ENCODE measurements at regions not wholly inside any gene's neighbourhood (a gene's known extent, or its start where the extent isn't known, plus 50 kb on each side); places are given as distances from the start of the nearest gene placed in this dataset.

DNA sequence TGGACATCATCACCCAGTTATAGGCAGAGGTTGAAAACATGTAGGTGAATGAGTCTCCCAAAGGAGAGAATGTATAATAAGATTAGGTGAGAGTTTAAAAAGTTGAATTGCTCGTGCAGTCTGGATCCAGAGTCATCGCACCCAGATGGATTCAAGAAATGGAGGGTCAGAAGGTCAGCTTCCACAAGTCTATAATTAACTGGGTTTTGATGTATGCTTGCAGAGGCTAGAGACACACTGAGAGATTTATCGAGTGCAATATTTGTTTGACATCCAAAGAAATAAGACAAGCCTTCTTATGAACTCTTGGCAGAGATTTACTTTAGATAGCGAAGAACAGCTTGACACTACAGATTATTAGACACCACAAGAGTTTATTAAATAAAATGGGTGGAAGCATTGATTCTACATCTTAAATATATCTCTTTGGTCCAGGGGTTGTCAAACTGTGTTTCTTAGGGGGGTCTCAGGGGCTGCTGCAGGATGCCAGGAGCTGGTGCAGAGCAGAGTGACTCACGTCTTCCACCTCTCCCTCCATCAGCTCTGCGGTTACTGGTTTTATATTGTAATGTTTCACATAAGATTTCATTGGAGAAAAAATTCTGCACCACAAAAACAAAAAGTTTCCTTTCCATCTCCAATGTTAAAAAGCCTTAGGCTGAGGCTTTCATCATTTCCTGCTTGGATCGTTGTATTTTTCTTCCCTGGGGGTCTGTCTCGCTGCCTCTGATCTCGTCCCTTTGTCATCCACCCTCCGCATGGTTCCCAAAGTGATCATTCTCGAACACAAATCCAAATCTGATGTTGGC is 176.2 kb upstream of the AHI1 start:
- WGBS, 2 donors, result 87 to 88% methylated on average over 11 of the region's 11 CpGs
- TF ChIP-seq CTCF (IDR thresholded peaks at IDR 0.05) (no peak), POLR2A (IDR thresholded peaks at IDR 0.05) (no peak)
- intact Hi-C loops (cut with DNase I; ENCODE audit: low total_unique reads), result no loop called here

DNA sequence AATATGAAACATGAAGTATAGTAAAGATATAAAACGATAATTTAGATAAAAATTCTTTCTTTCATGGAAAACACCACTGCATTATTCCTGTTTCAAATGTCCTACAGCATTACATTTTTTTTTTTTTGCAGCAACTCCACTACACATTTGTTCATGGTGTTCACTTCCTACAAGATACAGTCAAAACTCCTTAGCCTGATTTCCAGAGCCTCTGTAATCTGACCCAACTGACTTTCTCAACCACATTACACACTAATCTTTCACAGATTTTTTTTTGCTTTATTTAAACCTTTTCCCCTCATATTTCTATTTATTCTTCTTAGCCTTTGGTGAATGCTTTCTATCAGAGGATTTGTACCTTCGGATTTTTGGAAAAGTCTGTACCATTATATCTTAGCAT is 176.5 kb upstream of the PDE7B start:
- TF ChIP-seq CTCF (IDR thresholded peaks at IDR 0.05), result no peak
- no peak for TF ChIP-seq POLR2A (IDR thresholded peaks at IDR 0.05)
- H3K36me3 ChIP-seq (ENCODE audit: low read depth, missing control alignments), result no peaks in the 10 kb centered on the region
- 73 to 76% methylated on average over 2 of the region's 2 CpGs for WGBS, 2 donors
- H3K27me3 ChIP-seq, result no peaks in the 10 kb centered on the region
- intact Hi-C loops (cut with DNase I; ENCODE audit: low total_unique reads), result no loop called here
- H3K9me3 ChIP-seq, result no peaks in the 10 kb centered on the region
- DNase-seq, result no peak
- no peak overlapping the region for H3K27ac ChIP-seq
- no peaks in the 10 kb centered on the region for H3K4me1 ChIP-seq
- no peak overlapping the region for H3K4me3 ChIP-seq

More for the DNA sequence above, 176.2 kb upstream of the AHI1 start:
- Histone ChIP-seq H3K4me3 (no peak overlapping the region), H3K36me3 (ENCODE audit: low read depth, missing control alignments) (no peaks in the 10 kb centered on the region), H3K9me3 (no peaks in the 10 kb centered on the region), H3K27ac (no peak overlapping the region), H3K4me1 (no peaks in the 10 kb centered on the region), H3K27me3 (no peaks in the 10 kb centered on the region)
- DNase-seq, result no peak

GRCh38 chr6:135675862-135676261 is 175.6 kb upstream of the PDE7B start:
- Histone ChIP-seq H3K9me3 (no peaks in the 10 kb centered on the region), H3K4me3 (no peak overlapping the region), H3K27ac (no peak overlapping the region), H3K27me3 (no peaks in the 10 kb centered on the region), H3K36me3 (ENCODE audit: low read depth, missing control alignments) (no peaks in the 10 kb centered on the region), H3K4me1 (no peaks in the 10 kb centered on the region)
- DNase-seq, result no peak
- WGBS, 2 donors, result 42 to 70% methylated on average over 1 of the region's 1 CpG
- intact Hi-C loops (cut with DNase I; ENCODE audit: low total_unique reads), result no loop called here
- TF ChIP-seq CTCF (IDR thresholded peaks at IDR 0.05) (no peak), POLR2A (IDR thresholded peaks at IDR 0.05) (no peak)

DNA sequence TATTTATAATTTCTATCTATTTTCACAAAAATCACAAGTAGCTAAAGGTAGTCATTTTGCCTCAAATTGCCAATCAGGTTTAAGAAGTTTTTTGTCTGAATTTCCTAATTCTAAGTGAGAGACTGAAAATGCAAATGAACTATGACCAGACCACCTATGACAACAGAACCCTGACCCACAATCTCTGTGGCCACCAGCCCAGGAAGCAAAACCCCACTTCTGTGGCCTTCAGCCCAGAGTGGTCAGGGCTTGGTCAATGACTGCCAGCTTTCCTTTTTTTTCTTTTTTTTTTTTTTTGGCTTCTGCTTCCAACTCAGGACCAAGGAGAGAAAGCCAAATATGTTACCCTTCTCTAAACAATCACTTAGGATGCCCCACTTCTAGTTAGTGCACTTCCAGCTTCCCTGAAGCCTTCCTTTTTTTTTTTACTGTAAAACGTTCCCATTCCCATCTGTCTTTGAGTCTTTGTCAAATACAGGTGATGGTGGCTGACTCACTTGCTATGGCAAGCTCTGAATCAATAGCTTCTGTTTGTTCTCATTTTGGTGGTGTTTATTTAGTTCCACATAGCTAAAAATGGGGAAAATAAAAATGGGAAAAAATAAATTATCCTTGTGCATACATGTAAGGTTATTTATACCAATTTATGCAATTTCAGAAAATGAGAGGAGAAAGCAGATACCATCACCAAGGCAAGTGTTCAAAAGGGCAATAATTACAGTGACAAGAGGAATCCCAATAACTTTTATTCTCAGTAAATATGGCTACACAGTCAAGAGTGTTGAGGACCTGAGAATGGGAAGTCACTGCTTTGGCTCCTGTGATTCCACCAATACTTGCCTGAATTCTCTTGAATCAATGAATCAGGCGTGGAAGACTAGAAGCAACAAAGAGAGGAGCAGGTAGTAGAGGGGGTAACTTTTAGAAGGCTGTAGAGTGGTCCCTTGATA is 170.3 kb upstream of the PDE7B start:
- Histone ChIP-seq H3K27ac (no peak overlapping the region), H3K9me3 (no peaks in the 10 kb centered on the region), H3K4me1 (no peaks in the 10 kb centered on the region), H3K4me3 (no peak overlapping the region), H3K36me3 (ENCODE audit: low read depth, missing control alignments) (no peaks in the 10 kb centered on the region), H3K27me3 (no peaks in the 10 kb centered on the region)
- no peak for DNase-seq
- WGBS, 2 donors, result 74 to 80% methylated on average over 2 of the region's 2 CpGs
- TF ChIP-seq POLR2A (IDR thresholded peaks at IDR 0.05) (no peak), CTCF (IDR thresholded peaks at IDR 0.05) (no peak)
- intact Hi-C loops (cut with DNase I; ENCODE audit: low total_unique reads), result no loop called here
